Thyroid gland (tissue), 4 donors: ENCODE measurements at regions not wholly inside any gene's neighbourhood (a gene's known extent, or its start where the extent isn't known, plus 50 kb on each side); places are given as distances from the start of the nearest gene placed in this dataset.

Experiments
- CTCF ChIP-seq, 6 experiments: fragments of 200-600 bp in 3 of 6; fragments of 450-650 bp in 3 of 6; sonication (generic) in 3 of 6; IDR thresholded peaks; one replicate each; pipeline ENCODE4 v1.5.1; 2016 to 2019; ENCODE audit warnings: antibody characterized with exemption in 6 of 6, mild to moderate bottlenecking in 2 of 6, inconsistent platforms in 1 of 6, moderate library complexity in 1 of 6
- POLR2A ChIP-seq, 2 donors: fragments of 450-650 bp; IDR thresholded peaks; one replicate each; pipeline ENCODE4 v1.6.1; 2017; ENCODE audit warnings: antibody characterized with exemption in 2 of 2, mild to moderate bottlenecking in 2 of 2, moderate library complexity in 1 of 2

- TF ChIP-seq CTCF (IDR thresholded peaks at IDR 0.05) = no peak
- no peak for TF ChIP-seq POLR2A (IDR thresholded peaks at IDR 0.05)
These were observed 762.8 kb upstream of the NR2F2 start for GRCh38 chr15:95567686-95568085.
